PC-9 (cell line): ENCODE measurements at regions not wholly inside any gene's neighbourhood (a gene's known extent, or its start where the extent isn't known, plus 50 kb on each side); places are given as distances from the start of the nearest gene placed in this dataset.

ENCODE experiments used
- EZH2 ChIP-seq: fragments of 200-600 bp; sonication (generic); IDR thresholded peaks from 2 replicates; pipeline ENCODE4 v1.8.0; 2017; ENCODE audit warnings: antibody characterized with exemption, low read depth
- TF ChIP-seq, protein P1 (sequence below): fragments of 200-600 bp; sonication (generic); conservative IDR thresholded peaks from 2 replicates; pipeline ENCODE4 v1.6.1; 2017; ENCODE audit warnings: mixed run types, antibody characterized with exemption, mild to moderate bottlenecking, moderate library complexity

- TF ChIP-seq, protein P1, sequence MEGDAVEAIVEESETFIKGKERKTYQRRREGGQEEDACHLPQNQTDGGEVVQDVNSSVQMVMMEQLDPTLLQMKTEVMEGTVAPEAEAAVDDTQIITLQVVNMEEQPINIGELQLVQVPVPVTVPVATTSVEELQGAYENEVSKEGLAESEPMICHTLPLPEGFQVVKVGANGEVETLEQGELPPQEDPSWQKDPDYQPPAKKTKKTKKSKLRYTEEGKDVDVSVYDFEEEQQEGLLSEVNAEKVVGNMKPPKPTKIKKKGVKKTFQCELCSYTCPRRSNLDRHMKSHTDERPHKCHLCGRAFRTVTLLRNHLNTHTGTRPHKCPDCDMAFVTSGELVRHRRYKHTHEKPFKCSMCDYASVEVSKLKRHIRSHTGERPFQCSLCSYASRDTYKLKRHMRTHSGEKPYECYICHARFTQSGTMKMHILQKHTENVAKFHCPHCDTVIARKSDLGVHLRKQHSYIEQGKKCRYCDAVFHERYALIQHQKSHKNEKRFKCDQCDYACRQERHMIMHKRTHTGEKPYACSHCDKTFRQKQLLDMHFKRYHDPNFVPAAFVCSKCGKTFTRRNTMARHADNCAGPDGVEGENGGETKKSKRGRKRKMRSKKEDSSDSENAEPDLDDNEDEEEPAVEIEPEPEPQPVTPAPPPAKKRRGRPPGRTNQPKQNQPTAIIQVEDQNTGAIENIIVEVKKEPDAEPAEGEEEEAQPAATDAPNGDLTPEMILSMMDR = no peak
- TF ChIP-seq EZH2 = no peak
Observed at GRCh38 chr4:130698251-130698650, 1602.3 kb downstream of the C4orf33 start.
